ENCODE measurements at regions not wholly inside any gene's neighbourhood (a gene's known extent, or its start where the extent isn't known, plus 50 kb on each side); places are given as distances from the start of the nearest gene placed in this dataset.

DNA sequence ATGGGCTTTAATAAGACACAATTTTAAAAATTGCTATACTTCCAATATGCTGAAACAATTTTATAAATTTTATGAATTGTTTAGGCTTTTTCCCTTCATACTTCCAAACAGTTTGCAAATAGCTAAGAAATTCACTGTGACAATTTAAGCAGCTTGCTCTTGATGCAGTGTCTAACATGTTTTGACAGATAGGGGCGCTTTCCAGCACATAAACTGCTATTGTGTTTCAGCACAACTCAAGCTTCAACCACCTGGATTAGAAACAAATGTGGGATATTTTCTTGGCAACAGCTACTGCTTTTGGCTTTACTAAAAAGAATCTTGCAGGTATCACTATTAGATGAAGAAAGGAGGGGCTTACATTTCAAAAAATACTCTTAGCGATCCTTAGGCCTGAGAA, 565.8 kb upstream of the DPPA4 start:
- Mint-ChIP-seq H3K27me3 (ENCODE audit: low read depth) (no peaks in the 10 kb centered on the region), H3K9me3 (peaks cover 28 to 31% of the 10 kb centered on the region in 2 experiments), H3K27ac (no peak overlapping the region), H3K36me3 (ENCODE audit: insufficient read depth in 1 of 3, low read depth in 3 of 3) (peaks cover 21 to 34% (median 27%) of the 10 kb centered on the region in 3 experiments), H3K4me1 (0 out of 4 replicates have a peak, but pooled peaks cover 2 to 5% of the 10 kb centered on the region in 2 experiments), H3K4me3 (no peak overlapping the region)
- H4K91ac ChIP-seq (ENCODE audit: insufficient read length, low read depth, low read length), result no peak overlapping the region
- H3K4me2 ChIP-seq (ENCODE audit: insufficient read depth, insufficient read length, low read length), result no peak overlapping the region
- no peaks in the 10 kb centered on the region for H3K23me2 ChIP-seq (ENCODE audit: insufficient read length, low read depth, low read length, poor library complexity, severe bottlenecking)
- no CpG with 5 or more reads among the region's 2 CpGs for WGBS (ENCODE audit: extremely low coverage, insufficient read length, low lambda C conversion rate)
- no peaks in the 10 kb centered on the region for H3K4me1 ChIP-seq (ENCODE audit: insufficient read depth, low read length)
- H3K9me3 ChIP-seq (ENCODE audit: control insufficient read depth, low read depth, low read length), result peaks cover 11% of the 10 kb centered on the region
- H4K8ac ChIP-seq (replicated peaks; ENCODE audit: insufficient read length, low read depth, low read length), result no peak overlapping the region
- no peaks in the 10 kb centered on the region for H3K79me1 ChIP-seq (ENCODE audit: insufficient read depth, low read depth, low read length, poor library complexity, severe bottlenecking)
- no peak overlapping the region for H3T11ph ChIP-seq (ENCODE audit: low read length)
- no peak overlapping the region for H3K9ac ChIP-seq (ENCODE audit: extremely low read depth, insufficient read length, low read length)
- H2AK5ac ChIP-seq (ENCODE audit: insufficient read length, low read length), result no peak overlapping the region
- H4K20me1 ChIP-seq (ENCODE audit: control insufficient read depth, insufficient read depth, insufficient read length), result no peaks in the 10 kb centered on the region
- H3K27ac ChIP-seq (ENCODE audit: insufficient read length, low read depth, low read length), result no peak overlapping the region
- H4K5ac ChIP-seq (ENCODE audit: insufficient read length, low read depth, low read length), result no peak overlapping the region
- no peak overlapping the region for H2BK15ac ChIP-seq (ENCODE audit: low read depth, low read length)
- no peak overlapping the region for H3K18ac ChIP-seq (ENCODE audit: insufficient read length, low read depth, low read length)
- no peak for DNase-seq
- no peak overlapping the region for H2BK12ac ChIP-seq (ENCODE audit: insufficient read length, low read depth, low read length)
- no peak overlapping the region for H3K23ac ChIP-seq (ENCODE audit: insufficient read length, low read depth, low read length)
- TF ChIP-seq, protein P1, sequence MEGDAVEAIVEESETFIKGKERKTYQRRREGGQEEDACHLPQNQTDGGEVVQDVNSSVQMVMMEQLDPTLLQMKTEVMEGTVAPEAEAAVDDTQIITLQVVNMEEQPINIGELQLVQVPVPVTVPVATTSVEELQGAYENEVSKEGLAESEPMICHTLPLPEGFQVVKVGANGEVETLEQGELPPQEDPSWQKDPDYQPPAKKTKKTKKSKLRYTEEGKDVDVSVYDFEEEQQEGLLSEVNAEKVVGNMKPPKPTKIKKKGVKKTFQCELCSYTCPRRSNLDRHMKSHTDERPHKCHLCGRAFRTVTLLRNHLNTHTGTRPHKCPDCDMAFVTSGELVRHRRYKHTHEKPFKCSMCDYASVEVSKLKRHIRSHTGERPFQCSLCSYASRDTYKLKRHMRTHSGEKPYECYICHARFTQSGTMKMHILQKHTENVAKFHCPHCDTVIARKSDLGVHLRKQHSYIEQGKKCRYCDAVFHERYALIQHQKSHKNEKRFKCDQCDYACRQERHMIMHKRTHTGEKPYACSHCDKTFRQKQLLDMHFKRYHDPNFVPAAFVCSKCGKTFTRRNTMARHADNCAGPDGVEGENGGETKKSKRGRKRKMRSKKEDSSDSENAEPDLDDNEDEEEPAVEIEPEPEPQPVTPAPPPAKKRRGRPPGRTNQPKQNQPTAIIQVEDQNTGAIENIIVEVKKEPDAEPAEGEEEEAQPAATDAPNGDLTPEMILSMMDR (conservative IDR thresholded peaks at IDR 0.05), result peak; percentile 37; the same call in 2 of the 3 replicates
- no peak overlapping the region for H2BK120ac ChIP-seq (ENCODE audit: low read depth, low read length, poor library complexity, severe bottlenecking)
- no peak overlapping the region for H2BK5ac ChIP-seq (ENCODE audit: insufficient read length, low read length)
- H3K56ac ChIP-seq (ENCODE audit: insufficient read length, low read depth, low read length), result no peak overlapping the region
- no peaks in the 10 kb centered on the region for H3K27me3 ChIP-seq (ENCODE audit: insufficient read depth, low read length)
- H2BK20ac ChIP-seq (ENCODE audit: low read depth, low read length, poor library complexity, severe bottlenecking), result no peak overlapping the region
- H3K14ac ChIP-seq (ENCODE audit: insufficient read depth, low read length), result no peak overlapping the region
- H3K4ac ChIP-seq (ENCODE audit: low read depth, low read length), result no peak overlapping the region
- no peaks in the 10 kb centered on the region for H3K79me2 ChIP-seq (ENCODE audit: insufficient read depth, low read length)
- H2AFZ ChIP-seq (ENCODE audit: low read length), result no peak overlapping the region

All from H9 (cell line).